SK-MEL-5 (cell line): ENCODE measurements at regions not wholly inside any gene's neighbourhood (a gene's known extent, or its start where the extent isn't known, plus 50 kb on each side); places are given as distances from the start of the nearest gene placed in this dataset.

Experiments
- DNase-seq: peaks from one replicate; pipeline ENCODE4 v3.0.0-alpha.2; 2016; ENCODE audit warnings: low read depth, low spot score
- in situ Hi-C: cut with HindIII; loops from 2 replicates; pipeline ENCODE4 v1.10.0; 2016; ENCODE audit warnings: low sequenced_read_pairs, high pct_unique_total_duplicates, low pct_unique_long_range_greater_than_20kb

DNA sequence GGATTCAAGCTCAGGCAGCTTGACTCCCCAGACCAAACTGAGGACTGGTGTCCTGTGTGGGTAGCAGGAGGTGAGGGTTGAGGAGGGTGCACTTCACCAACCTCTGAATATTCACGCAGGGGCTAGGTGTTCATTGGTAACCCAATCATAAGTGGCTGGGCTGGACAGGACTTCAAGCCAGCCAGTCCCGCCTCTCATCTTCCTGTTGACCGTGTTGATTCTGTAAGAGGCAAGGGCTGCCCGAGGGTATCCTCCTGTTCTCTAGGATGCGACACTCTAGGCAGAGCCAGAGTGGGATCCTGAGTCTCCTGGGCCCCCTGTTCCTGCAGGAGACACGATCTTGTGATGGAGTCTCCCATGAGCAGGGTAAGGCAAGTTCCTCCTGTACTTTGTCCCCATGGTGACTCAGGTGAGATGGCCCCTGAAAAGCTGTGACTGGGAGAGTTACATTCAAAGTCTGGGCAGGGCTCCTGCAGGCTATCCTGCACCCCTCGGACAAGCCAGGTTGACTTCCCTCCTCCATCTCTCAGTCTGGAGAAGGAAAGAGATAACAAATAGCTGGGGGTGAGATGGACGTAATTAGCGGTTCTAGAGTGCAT is 58.1 kb upstream of the POMGNT2 start:
- in situ Hi-C loops: no loop called here

DNA sequence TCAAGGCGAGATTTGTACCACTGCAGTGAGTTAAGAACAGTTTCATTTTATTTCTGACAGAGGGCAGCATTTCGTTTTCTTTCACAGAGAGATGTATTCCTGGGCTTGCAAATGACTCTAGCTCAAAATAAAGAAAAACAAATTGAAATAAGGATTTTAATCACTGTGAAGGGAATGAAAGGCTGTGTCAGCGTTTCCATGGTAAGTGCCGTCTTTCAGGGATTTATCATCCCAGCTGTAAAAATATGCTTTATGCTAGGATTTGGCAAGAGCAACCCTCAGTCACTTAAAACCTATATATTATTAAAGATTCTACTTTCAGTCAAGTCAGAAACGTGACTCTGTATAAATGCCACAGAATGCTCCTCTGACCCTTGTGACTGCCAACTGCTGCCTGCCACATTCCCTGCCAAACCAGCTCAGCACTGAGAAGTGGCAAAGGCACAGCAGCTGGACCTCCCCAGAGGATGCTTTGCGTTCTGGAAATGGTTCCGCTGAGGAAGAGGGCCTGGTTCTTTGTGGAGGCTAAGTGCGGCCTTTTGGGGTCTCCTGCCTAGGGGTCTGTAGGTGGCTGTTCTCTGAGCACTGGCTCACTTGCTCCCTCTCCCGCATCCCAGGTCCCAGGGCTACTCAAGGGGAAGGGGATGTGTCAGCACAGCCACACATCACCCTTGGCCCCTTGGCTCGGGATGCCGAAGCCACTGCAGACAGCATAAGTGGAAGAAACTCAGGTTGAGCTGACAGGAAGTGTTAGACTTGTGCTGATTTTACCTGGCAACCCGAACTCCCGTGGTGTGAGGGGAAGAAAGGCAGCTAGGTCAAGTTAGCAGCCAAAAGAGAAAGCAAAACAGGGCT is 56.6 kb upstream of the POMGNT2 start:
- in situ Hi-C loops: no loop called here
- peak; percentile 42 for DNase-seq

More for the DNA sequence above, 58.1 kb upstream of the POMGNT2 start:
- no peak for DNase-seq

DNA sequence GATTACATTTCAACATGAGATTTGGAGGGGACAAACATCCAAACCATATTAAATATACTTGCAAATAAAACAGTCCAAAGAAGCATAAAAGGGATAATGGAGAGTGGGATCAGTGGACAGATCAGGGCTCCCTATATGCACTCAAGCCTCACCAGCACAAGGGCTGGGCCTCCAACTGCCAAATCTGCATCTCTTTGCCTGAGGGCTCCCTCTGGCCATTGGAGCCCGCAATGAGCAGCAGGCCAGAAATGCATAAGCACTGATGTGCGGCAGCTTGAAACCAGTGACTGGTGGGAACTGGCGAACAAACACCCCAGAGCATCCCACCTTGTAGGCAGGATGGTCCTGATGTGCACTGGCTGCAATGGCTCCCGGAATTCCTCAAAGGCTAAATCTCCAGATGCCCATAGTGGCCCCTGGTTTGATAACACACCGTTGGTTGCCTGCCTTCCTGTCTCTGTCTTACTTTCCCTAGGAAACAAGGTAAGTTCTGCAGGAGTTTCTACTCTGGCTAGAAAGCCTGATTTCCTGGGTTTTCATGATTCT is 55.9 kb upstream of the POMGNT2 start:
- in situ Hi-C loops: no loop called here
- no peak for DNase-seq

DNA sequence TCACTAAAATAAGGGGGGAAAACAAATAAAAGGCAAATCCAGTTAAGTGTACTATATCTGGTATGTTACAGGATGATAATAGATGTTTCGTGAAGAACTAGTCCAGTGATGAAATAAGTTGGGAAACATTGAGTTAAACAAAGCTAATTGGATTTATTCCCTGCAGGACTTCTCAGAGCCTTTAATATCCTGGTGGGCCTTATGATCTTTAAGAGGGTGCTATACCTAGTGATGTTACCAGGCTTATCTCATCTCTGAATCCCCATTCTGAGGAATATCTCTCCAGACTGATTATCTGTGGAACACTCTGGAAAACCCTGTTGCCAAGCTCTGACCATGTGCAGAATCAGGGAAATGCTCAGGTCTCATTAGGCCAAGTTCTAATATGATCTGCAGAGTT is 54.8 kb upstream of the POMGNT2 start:
- DNase-seq: no peak
- in situ Hi-C loops: no loop called here

DNA sequence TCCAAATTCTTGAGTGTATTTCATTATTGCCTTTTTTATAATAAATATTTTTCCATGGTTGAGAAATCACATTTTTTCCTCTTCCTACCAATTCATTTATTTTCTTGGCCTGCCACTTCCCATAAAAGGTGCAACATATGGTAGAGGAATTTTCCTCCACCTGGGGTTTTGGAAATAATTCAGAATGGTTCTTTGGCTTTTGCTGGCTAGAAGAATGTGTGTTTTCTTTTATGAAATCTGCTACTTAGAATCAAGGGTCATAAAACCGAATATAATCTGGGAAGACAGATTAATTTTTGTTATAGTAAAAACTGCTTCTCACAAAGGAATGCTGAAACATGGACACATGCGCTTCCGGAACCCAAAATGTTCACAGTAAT is 54.0 kb upstream of the POMGNT2 start:
- in situ Hi-C loops: no loop called here
- no peak for DNase-seq

DNA sequence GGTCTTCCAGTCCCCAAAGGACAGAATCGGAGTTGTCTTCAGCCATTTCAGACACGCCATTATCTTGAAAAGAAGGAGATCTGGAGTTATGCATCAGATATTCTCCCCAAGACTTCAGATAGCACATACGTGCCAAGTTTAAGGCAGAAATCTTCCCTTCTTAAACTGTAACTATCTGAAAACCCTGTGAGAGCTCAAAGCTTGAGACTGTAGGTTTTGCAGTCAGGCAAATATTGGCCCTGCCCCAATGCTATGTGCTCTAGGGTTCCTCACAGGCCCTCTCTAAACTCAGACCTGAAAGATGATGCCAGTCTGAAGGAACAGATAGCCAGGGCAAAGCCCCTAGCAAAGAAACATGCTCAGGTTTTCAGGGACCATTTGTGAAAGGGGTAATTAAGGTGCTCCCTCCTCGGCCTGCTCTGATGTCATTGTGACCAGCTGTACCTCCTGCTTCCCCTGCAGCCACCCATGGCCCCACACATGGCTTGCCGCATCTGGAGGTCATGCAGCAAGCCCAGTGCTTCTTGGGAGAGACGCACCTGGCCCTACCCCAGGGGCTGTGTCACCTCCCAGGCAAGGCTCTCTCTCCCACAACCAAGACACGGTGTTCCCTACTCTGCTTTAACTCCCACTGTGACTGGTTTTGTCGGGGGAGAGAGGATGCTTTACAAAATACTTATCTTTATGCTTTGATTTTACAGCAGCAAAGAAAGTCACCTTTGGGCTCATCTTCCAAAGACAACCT is 53.4 kb upstream of the POMGNT2 start:
- DNase-seq: no peak
- in situ Hi-C loops: no loop called here

DNA sequence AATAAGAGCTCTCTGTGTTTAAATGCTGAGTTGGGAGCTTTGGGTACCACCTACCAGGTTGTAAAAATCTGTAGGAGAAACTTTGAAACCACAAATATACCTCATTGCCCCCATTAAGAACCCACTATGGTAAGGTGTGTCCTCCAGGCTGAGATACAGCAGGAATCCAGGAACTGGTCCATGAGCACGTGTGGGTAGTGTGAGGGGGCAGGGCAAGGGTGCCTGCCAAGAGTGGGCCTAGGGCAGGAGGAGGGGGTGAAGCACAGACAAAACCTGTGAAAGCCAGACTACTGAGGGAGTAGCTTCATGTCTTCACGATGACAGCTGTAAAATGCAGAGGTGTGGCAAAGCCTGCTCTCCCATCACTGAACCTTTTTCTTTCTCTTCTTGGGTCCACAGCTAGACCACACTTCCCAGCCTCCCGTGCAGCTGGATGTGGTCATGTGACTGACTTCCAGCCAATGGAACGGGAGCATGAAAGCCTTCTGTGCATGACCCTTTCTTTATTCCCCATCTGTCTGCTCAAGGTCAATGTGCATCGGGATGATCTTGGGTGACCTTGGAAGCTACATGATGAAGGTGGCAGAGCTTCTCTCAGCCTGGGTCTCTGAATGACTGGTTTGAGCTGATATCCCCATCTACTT is 51.1 kb upstream of the POMGNT2 start:
- DNase-seq: no peak
- in situ Hi-C loops: no loop called here

DNA sequence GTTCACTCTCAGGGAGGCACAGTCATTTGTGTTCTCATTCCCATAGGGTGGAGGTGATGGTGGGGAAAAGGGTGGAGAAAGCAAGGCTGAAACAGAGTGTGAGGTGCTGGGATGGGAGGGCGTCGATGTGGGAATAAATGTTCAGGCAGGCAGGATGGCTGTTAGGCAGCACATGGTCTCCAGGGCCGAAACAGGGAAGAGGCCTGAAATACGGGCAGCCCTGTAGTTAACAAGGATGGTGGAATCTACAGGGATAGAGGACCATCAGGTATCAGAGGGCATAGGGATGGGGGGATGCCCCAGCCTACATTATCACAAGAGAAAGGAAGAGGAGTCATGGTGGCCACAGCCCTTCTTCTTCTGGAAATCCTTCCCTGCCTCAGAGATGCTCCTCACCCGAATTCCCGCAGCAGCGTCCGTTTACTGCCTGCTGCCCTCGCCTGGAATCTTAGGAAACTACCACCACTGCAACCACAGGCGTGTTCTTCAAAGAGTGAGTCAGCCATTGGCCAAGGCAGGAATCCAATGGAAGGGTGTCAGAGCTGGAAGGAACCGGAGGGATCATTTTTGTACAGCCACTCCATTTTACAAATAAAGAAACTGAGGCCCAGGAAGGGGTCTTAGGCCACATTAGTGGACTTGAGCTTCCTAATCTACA is 49.7 kb upstream of the POMGNT2 start:
- in situ Hi-C loops: no loop called here
- DNase-seq: peak; percentile 83
